ENCODE measurements at regions not wholly inside any gene's neighbourhood (a gene's known extent, or its start where the extent isn't known, plus 50 kb on each side); places are given as distances from the start of the nearest gene placed in this dataset.
A peak's percentile ranks its signal among the peaks of the same experiment; 100 is the strongest.

- TF ChIP-seq, protein P1, sequence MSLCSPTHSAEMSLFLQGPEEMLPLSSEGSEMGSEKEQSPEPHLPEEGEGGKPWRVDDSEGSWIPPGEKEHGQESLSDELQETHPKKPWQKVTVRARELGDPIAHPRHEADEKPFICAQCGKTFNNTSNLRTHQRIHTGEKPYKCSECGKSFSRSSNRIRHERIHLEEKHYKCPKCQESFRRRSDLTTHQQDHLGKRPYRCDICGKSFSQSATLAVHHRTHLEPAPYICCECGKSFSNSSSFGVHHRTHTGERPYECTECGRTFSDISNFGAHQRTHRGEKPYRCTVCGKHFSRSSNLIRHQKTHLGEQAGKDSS (CRISPR knock-in tag; IDR thresholded peaks at IDR 0.05; ENCODE audit: borderline replicate concordance, low read depth) = no peak
- TF ChIP-seq THAP11 (CRISPR knock-in tag; IDR thresholded peaks at IDR 0.05) = peak; percentile 53
- TF ChIP-seq DZIP1 (CRISPR knock-in tag; IDR thresholded peaks at IDR 0.05) = no peak
- no peak for TF ChIP-seq NFATC3 (CRISPR knock-in tag; IDR thresholded peaks at IDR 0.05)
- TF ChIP-seq SMARCC2 (IDR thresholded peaks at IDR 0.05) = no peak
- no peak for TF ChIP-seq ZNF761 (CRISPR knock-in tag; conservative IDR thresholded peaks at IDR 0.05)
- no peak for TF ChIP-seq ZNF275 (CRISPR knock-in tag; IDR thresholded peaks at IDR 0.05; ENCODE audit: borderline replicate concordance)
- TF ChIP-seq MIER2 (CRISPR knock-in tag; IDR thresholded peaks at IDR 0.05) = no peak
Measured at GRCh38 chr4:12949719-12950490, 534.2 kb downstream of the RAB28 start (continued).

Measured in HepG2 (cell line).